GM13976 (cell line): ENCODE measurements at regions not wholly inside any gene's neighbourhood (a gene's known extent, or its start where the extent isn't known, plus 50 kb on each side); places are given as distances from the start of the nearest gene placed in this dataset.

Experiments
- DNase-seq: peaks from one replicate; pipeline ENCODE4 v3.0.0; 2012; ENCODE audit warnings: low spot score
- CTCF ChIP-seq: IDR thresholded peaks from 2 replicates; pipeline ENCODE4 v1.5.1; 2012; ENCODE audit warnings: borderline replicate concordance, mild to moderate bottlenecking; ENCODE audit not compliant: insufficient read depth; ENCODE audit errors: extremely low read depth, missing control alignments, control extremely low read depth
- in situ Hi-C: fragments of 300-500 bp; cut with MboI; formaldehyde crosslinking; loops from one replicate; pipeline ENCODE4 v1.12.0; 2022; ENCODE audit warnings: low sequenced_read_pairs, mixed read lengths, inconsistent platforms; ENCODE audit not compliant: unreplicated experiment

DNA sequence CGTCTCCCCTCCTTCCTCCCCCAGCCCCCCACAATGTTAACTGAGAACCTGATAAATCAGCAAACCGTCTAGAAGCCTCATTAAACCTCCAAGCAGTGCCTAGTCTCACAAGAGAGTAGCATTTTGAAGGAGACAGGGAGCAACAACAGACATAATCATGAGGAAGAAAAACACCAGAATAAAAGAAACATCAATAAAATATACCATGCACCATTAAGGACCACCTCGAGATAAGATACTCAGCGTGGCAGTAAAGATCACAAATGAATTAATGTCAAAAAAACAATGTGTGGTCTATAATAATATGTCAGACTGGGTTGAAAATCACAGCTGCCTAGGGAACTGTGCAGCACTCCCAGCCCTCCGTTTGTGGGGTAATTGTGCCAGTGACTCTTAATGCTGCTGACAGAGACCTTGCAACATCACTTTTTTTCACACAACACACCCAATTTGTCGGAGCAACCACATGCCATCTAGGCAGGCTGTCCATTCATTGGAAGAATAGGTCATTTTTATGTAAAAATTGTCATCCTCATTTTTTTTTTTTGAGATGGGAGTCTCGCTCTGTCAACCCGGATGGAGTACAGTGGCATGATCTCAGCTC is 450.8 kb upstream of the WWC1 start:
- DNase-seq = no peak
- in situ Hi-C loops = no loop called here
- no peak for TF ChIP-seq CTCF

DNA sequence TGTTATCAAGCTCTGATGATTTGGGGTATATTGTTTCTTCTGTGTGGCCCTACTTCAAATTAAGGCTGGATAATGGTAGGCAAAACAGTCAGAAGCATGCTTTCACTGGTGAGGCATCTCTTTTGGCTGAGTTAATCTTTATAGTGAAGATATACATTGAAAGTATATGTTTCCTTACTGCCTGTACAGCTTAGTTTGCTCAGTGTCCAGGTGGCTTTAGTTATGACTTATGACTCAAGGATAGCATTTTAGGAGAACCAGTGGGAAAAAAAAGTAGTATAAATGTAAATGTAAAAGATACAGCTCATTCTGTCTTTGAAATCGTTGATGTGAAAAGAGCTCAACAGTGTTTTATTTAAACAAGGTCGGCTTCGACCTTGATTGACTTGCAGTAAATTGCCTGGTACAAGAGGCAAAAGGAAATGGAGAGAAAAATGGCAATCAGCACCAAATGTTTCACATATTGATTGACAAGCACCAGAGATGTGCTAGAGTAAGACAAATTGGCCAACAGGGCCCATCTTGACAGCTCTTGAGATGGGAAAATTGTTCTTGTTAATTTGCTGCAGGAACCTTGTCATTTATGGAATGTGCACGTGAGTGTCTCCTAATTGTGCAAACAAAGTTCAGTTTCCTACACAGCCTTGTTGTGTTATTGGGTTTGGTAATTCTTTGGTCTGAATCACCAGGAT is 447.4 kb upstream of the WWC1 start:
- in situ Hi-C loops = no loop called here
- no peak for TF ChIP-seq CTCF
- no peak for DNase-seq

GRCh38 chr5:167845952-167846351 is 445.5 kb upstream of the WWC1 start:
- in situ Hi-C loops = no loop called here
- no peak for DNase-seq
- TF ChIP-seq CTCF = no peak

- TF ChIP-seq CTCF = no peak
- DNase-seq = no peak
- in situ Hi-C loops = no loop called here
These were observed 441.6 kb upstream of the WWC1 start for GRCh38 chr5:167849874-167850273.

GRCh38 chr5:167850911-167851310 is 440.5 kb upstream of the WWC1 start:
- no peak for DNase-seq
- no peak for TF ChIP-seq CTCF
- in situ Hi-C loops = no loop called here

DNA sequence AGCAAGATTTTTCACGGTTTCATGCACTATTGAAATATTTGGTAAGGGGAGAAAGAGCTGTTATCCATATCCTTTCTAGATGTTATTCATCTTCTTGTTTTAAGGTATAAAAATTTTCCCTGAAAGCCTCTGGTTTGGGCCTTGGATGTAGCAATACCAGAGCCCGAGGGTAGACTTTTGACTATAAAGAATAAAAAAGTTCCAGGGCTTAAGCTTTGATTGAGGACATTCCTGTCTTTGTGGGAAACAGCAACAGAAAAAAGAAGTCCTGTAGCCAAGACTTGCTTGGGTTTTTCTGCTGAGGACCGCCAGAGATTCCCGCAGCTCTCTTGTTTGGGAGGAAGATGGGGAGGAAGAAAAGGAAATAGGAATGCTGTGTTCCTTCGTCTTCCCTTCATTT is 440.0 kb upstream of the WWC1 start:
- DNase-seq = no peak
- no peak for TF ChIP-seq CTCF
- in situ Hi-C loops = no loop called here

- no peak for TF ChIP-seq CTCF
- DNase-seq = no peak
- in situ Hi-C loops = no loop called here
These were observed 438.9 kb upstream of the WWC1 start for GRCh38 chr5:167852515-167852914.
